NCI-H1105 treated with DMSO at 0.1 percent for 48 hours (cell line): ENCODE measurements at regions not wholly inside any gene's neighbourhood (a gene's known extent, or its start where the extent isn't known, plus 50 kb on each side); places are given as distances from the start of the nearest gene placed in this dataset.

ENCODE experiments used
- DNase-seq: peaks from one replicate; lab custom pipeline; 2025; lab: John Stamatoyannopoulos, UW

DNA sequence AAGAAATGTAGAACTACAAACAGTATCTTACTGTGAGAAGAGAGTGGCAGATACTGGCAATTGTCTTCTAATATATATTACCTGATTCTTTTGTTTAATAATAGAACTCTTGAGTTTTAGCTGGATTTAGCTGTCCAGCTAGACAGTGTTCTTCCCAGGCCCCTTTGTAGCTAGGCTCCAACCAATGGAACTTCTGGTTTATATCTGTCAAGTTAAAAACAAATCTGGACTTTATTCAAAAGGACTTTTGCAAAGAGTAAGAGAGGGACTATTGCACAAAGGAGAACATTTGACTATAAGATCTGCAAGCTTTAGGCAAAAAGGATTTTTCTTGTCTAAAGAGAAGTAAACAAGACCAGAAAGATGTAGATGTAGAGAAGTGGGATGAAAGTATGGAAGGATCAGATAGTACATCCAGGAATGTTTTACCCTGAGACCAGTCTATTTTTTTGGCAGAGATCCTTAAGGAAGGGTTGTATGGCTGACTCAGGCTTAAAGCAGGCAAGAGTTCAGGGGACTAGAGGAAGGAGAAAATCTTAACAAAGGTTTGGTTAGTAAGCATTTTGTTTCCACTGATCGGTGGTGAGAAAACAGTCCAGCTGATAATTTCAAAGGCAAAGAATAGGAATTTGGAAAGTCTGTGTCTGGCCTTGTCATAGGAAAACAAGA is 111.1 kb upstream of the PLEKHA5 start:
- no peak for DNase-seq

DNA sequence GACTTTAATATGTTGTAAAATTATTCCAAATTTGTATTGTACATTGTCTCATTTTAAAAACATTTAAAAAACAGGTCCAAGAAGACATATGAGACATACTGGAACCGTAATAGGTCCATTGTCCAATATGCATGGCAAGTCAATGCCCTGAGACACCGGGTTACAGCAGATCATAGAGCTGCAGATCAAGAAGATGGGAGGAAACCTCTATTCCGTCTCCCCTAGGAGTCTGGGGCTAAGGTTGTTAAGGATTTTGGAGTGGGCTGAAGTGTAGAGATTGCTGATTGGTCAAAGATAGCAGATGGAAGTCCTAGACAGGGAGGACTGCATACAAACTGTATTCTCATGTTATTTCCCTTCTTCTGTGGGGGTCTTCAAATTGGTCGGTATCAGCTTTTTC is 108.3 kb upstream of the PLEKHA5 start:
- no peak for DNase-seq

DNA sequence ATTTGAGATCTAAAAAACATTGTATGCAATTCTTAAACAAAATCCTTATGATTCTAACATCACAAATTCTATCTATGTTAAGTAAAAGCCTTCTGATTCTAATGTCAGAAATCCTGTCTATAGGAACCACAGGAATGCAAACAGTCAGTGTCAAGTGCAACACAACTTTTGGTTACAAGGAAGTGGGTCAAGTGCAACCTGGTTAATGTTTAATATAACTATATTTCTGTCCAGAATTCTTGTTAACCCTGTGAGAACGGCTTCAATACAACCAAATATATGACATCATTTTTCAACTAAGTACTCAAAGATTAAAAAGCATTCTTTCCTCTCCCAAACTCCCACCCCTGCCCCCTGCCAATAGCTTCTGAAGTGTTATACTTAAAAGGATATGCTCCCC is 107.9 kb upstream of the PLEKHA5 start:
- DNase-seq: no peak

DNA sequence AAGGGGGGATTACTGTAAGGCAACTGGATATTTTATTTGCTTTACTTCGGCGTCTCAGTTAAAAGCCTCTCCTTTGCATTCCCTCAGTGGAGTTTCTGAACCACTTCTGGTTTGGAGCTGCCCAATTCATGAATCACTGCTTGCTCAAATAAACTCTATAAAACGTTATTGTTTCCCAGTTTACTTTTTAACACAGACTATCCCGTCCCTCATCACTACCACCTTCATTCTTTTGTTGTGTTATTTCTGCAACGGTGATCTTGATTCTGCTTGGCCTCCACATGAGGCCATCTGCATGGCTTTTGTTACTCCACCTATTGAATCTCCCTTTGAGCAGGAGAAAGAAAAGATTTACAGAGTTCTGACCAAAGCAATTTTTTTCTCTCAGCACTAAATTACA is 104.0 kb upstream of the PLEKHA5 start:
- DNase-seq: no peak

DNA sequence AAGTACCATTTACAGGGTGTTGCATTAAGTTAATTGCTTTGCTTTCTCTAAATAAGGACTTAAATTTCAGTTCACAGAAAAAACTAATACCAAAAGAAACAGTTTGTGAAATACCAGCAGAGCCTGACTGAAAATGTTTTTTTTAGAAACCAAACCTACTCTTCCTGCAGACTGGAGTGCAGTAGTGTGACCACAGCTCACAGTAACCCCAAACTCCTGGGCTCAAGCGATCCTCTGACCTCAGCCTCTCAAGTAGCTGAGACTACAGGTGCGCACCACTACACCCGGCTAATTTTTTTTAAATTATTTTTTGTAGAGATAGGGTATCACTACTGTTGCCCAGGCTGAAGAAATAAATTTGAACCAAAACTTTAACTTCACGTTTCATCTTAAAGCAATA is 103.5 kb upstream of the PLEKHA5 start:
- DNase-seq: no peak

DNA sequence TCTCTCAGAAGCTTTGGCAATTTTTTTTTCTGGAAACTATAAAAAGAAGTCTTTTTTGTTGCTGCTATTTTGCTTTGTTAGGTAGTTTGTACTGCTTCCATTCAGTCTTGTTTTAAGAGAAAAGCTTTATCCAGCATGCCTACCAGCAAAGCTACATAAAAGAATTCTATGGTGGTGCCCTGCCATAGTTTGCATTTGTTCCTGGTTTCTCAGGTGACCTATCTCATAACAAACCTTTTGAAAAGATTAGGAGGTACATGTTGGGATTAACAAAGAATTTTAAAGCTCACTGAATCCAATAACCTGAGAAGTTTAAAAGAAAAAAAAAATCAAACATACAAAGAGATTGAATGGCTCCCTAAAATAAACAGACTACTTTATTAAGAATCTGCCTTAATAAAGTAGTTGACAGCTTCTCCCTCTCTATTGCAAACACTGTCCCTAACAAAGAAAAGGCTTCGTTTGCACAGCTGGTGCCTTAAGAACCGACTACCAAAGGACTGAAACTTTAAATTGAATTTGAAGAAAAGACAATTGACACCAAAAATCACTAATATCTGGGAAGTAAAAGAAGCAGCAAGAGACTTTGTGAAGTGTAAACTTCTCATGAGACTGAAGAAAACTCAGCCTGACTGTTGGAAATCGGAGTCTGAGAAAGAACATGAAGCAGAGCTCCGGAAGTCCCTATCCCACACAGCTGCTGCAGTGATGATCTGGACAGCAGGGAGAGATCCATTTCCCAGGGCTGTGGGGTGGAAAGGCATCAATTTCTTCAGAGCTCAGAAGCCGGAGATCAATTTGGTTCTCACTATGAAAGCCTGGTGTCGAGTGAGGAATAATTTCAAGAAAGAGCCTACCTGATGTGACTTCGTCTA is 102.7 kb upstream of the PLEKHA5 start:
- no peak for DNase-seq

DNA sequence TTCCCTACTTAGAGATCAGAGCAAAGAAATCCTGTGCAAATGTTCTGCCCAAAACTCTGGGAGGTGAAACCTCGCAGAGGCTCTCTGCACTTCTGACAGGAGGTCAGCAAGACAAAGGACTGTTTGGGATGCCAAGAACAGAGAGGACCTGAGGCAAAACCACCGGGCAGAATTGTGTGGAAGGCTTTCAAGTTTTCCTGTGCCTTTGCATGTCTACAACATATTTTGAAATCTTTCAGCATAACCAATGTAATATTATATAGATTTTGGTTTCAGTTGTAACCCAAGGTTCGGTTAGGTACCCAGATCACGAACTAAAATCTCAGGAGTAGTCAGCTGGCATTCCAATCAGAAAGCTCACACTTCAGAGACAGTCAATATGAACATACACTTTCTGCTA is 99.4 kb upstream of the PLEKHA5 start:
- DNase-seq: no peak

DNA sequence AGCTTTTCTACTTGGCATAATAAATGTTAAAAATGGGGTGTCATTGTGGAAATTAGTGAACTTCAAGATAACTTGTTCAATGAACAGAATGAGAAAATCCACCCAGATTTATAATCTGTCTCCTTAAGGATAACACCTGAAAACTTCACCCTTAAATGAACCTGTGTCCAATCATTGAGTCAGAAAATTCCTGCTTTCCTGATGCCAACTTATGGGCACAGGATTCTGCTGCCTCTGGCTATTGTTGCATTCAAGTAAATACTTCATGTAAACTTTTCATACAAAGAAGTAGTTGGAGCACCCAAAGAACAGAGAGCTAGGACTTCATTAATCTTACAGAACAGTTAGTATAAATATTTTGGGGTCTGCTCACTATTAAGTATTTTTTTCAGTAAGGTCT is 98.9 kb upstream of the PLEKHA5 start:
- DNase-seq: no peak

DNA sequence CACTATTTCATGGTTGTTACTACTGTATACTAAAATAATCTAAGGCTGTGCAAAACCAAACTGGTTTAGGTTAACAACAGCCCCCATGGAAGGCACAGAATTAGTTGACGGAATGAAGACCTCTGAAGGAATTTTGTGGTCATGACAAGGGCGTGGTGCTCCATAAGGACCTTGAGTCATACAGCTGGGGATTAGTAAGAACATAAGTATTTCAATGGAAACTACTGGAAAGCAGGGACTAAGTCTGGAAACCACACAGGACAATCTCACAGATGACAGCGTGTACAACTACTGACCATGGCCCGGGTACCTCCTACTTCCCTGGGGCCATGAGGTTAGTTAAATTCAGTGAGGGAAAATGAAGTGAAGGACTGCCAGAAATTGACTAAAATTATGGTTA is 98.5 kb upstream of the PLEKHA5 start:
- DNase-seq: no peak

DNA sequence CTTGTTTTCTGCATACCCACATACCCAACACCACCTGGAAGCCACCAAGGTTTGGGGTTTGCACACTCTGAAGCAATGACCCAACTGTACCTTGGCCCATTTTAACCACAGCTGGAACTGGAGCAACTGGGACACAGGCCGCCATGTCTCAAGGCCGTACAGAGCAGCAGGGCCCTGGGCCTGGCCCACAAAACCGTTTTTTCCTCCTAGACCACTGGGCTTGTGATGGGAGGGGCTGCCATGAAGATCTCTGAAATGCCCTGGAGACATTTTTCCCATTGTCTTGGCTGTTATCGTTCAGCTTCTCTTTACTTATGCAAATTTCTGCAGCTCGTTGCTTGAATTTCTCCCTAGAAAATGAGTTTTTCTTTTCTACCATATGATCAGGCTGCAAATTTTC is 96.7 kb upstream of the PLEKHA5 start:
- no peak for DNase-seq

DNA sequence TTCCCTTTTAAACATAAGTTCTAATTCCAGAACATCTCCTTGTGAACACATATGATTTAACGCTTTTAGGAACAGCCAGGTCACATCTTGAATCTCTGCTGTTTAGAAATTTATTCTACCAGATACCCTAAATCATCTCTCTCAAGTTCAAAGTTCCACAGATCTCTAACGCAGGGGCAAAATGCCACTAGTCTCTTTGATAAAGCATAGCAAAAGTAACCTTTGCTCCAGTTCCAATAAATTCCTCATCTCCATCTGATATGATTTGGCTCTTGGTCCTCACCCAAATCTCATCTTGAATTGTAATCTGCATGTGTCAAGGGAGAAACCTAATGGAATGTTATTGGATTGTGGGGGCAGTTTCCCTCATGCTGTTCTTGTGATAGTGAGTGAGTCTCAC is 96.3 kb upstream of the PLEKHA5 start:
- DNase-seq: no peak

DNA sequence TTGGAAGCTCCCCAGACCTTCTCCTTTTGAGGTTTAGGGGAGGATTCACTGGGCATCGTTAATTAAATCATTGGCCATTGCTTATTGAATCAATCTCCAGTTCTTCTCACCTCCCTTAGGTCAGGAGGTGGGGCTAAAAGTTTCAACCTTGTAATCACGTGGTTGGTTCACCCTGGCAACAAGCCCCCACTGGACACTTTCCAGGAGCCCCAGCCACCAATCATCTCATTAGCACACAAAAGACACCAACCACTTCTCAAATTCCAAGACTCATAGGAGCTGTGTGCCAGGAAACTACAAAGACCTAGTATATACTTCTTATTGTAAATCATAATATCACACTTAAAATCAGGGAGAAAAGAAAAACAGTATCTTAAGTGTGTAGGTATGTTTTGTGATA is 94.6 kb upstream of the PLEKHA5 start:
- no peak for DNase-seq

DNA sequence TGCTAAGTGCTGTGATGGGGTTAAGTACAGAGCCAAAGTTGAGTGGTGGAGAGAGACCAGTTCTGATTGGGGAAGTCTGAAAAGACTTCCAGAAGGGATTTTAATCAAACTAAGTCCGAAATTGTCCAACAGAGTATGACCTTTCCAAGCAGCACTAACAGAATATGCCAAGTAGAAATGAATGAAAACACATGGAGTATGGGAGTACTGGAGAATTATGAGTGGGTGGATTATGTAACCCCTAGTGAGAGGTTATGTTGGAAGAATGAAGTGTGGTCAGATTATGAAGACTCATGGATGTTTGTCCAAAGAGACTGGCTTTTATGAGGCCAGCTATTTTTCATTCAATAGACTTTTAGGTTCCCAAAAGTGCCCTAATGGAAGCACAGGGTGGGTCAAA is 94.0 kb upstream of the PLEKHA5 start:
- DNase-seq: no peak

DNA sequence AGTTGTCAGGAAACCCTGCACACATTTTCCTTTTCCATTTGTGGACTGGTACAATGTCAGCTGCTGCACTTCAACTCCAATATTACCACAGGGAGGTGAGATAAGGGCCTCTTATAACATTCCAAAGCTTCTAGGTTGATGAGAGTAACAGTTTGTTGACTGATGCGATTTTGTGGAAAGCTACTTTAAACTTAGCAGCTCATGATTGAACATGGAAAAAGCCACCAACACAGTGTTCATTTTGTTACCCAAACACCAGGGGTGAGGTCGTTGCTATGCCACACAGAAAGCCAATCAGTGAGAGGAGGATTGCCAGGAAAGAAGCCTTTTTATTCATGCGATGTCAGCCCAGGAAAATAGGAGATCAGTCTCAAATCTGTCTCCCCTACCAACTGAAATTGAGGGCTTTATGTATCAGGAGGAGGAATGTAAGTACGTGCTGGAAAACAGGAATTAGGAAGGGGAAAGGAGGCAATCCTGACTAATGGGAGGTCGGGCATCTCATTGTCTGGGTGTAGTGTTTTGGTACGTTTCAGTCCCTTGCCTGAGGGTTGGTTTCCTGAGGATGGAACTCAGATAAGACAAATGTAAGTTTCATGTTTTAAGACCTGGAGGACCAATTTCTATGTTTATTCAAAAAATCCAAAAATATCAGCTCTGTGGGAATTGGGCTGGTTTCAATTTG is 92.7 kb upstream of the PLEKHA5 start:
- DNase-seq: no peak

DNA sequence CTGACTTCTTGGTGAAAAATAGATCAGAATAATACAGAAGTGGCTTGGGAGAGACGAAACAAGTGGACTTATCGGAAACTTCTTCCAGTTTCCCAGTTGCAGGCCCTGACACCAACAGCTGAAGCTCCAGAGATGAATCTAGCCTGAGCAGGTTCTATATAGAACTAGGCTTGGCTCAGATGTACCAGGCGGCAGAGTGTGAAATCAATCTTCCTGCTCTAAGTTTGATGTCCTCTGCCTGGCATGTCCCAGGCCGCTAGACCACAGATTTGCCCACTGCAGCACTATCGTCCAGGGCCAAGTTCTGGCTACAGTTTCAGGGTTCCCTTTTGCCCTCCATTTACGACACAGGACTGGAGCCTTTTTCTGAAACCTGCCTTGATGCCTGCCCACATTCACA is 91.3 kb upstream of the PLEKHA5 start:
- no peak for DNase-seq

DNA sequence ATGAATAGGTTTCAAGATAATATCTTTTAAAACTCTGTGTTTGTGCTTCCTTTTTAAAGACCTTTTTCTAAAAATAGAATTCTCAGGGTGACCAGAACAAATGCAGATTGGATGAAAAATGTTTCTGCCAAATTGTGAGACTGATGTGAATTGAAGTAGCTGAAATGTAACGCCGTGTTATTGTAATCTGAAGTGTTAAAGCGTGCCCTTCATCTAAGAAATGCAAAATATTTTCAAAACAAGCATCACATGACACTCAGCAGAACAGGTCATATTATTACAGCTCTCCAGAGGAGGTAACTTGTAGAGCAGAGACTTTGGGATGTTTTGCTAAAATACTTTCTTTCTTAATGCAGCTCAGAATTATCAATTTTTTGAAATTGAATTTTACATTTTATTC is 90.0 kb upstream of the PLEKHA5 start:
- DNase-seq: no peak

DNA sequence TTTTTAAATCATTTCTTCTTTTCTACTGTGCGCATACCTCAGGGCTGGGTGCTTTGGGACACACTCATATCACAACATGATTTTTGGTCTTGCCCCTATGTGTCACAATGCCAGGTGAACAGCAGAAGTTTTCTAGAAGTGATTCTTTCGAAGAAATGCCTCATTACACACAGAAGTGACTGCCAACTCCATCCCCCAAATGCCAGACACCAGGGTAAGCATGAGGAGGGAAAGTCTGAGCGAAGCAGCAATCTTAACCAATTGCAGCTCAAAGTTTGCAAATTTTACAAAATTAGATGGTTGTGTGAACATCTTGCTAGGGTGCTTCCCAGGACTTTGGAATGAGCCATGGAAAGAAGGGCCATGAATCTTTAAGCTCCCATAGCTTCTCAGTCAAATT is 87.3 kb upstream of the PLEKHA5 start:
- no peak for DNase-seq

DNA sequence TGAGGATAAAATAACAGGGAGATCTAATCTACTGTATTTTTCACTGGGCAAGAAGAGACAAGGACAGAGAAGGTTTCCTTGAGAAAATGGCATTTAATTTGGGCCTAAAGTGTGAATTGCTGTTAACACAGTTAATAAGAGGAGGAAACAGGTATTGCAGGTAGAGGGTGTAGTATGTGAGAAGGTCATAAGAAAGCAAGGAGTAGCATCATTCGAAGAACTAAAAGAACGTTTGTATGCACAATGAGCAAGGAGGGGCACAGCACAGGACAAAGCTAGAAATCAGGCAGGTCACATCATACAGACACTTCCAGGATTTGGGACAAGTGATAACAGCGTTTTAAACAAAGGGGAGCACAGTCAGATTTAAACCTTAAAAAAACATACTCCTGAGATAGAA is 85.1 kb upstream of the PLEKHA5 start:
- no peak for DNase-seq

DNA sequence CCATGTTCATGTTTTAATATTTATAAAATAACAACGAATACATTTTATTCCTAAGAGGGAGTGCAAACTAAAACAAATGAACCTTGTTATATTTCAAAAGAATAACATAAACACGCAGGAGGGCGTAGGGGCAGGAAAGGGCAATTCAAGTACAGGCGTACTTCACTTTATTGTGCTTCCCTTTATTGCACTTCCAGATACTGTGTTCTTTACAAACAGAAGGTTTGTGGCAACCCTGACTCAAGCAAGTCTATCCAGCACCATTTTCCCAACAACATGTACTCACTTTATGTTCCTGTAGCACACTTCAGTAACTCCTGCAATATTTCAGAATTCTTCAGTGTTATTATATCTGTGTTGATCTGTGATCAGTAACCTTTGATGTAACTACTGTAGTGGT is 84.6 kb upstream of the PLEKHA5 start:
- DNase-seq: no peak

DNA sequence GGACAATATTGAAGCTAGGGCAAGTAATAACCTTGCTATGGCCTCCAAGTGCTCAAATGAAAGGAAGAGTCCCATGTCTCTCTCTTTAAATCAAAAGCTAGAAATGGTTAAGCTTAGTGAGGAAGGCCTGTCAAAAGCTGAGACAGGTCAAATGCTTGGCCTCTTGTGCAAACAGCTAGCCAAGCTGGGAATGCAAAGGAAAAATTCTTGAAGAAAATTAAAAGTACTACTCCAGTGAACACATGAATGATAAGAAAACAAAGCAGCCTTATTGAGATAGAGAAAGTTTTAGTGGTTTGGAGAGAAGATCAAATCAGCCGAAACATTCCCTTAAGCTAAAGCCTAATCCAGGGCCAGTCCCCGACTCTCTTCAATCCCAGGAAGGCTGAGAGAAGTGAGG is 84.1 kb upstream of the PLEKHA5 start:
- DNase-seq: no peak

DNA sequence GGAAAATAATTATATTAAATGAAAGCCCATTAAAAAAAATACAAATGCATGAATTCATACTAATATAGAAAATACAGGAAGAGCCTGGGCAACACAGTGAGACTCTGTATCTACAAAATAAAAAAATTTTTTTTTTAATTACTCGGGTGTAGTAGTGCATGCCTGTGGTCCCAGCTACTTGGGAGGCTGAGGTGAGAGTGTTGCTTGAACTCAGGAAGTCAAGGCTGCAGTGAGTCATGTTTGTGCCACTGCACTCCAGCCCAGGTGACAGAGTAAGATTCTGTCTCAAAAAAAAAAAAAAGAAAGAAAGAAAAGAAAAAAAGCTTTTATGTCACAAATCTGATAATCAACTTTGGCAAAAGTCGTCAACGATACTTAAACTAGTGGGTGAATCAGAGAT is 80.6 kb upstream of the PLEKHA5 start:
- DNase-seq: no peak

DNA sequence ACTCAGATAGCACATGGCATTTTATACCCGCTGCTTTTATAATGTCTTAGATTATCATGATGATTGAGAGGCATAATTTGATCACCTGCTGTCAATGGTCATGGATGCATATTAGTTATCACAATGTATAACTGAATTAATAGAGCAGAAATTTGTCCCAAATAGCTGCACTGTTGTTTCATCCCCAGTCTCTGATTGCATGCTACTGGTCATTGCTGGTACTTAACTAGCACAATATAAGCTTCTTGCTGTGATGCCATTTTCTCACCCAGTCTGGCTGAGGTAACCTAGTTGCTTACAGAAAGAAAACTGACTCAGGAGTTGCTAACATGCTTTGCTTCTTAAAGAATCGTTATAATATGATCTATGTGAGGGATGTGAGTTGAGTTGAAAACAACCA is 76.8 kb upstream of the PLEKHA5 start:
- DNase-seq: no peak

DNA sequence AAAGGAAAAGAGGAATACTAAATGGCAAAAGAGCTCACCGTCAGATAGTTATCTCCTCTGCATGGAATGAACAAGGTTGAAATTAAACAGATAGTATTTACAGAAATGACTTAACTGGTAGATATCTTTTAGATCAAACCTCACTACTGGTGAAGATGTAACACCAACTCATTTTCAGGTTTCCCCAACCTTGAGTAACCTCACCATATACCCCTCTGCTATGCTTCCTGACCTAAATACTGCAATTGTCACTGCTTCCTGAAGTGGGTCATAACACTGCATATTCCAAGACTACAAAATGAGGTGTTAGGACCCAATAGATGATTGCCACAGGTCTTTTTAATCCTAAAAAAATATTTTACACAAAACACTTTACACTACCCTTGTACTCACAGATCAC is 76.3 kb upstream of the PLEKHA5 start:
- no peak for DNase-seq
